H9 (cell line): ENCODE measurements at regions not wholly inside any gene's neighbourhood (a gene's known extent, or its start where the extent isn't known, plus 50 kb on each side); places are given as distances from the start of the nearest gene placed in this dataset.

Experiments used
- DNase-seq: peaks from one replicate; pipeline ENCODE4 v3.0.0-alpha.2; 2017
- H2AFZ ChIP-seq: one replicate; pipeline ENCODE4 v1.6.1; 2013; ENCODE audit warnings: mild to moderate bottlenecking, low read length, control low read depth, moderate library complexity
- H2AK5ac ChIP-seq: 2 replicates; pipeline ENCODE4 v1.6.1; 2013; ENCODE audit warnings: low read length, control low read depth, mixed read lengths; ENCODE audit not compliant: insufficient read length
- H2BK120ac ChIP-seq: one replicate; pipeline ENCODE4 v1.6.1; 2013; ENCODE audit warnings: low read depth, mild to moderate bottlenecking, low read length, control low read depth, inconsistent platforms; ENCODE audit not compliant: poor library complexity, severe bottlenecking
- H2BK12ac ChIP-seq: 2 replicates; pipeline ENCODE4 v1.6.1; 2013; ENCODE audit warnings: low read length, control low read depth, mixed read lengths, low read depth; ENCODE audit not compliant: insufficient read length
- H2BK15ac ChIP-seq: 2 replicates; pipeline ENCODE4 v1.6.1; 2013; ENCODE audit warnings: low read depth, low read length, control low read depth
- H2BK20ac ChIP-seq: one replicate; pipeline ENCODE4 v1.6.1; 2013; ENCODE audit warnings: low read depth, mild to moderate bottlenecking, low read length, control low read depth, inconsistent platforms; ENCODE audit not compliant: poor library complexity, severe bottlenecking
- H2BK5ac ChIP-seq: 2 replicates; pipeline ENCODE4 v1.6.1; 2013; ENCODE audit warnings: low read length, control low read depth, mixed read lengths; ENCODE audit not compliant: insufficient read length
- H3K14ac ChIP-seq: 2 replicates; pipeline ENCODE4 v1.6.1; 2013; ENCODE audit warnings: low read length, control low read depth; ENCODE audit not compliant: insufficient read depth
- H3K18ac ChIP-seq: 2 replicates; pipeline ENCODE4 v1.6.1; 2013; ENCODE audit warnings: low read depth, mild to moderate bottlenecking, mixed read lengths, low read length, control low read depth; ENCODE audit not compliant: insufficient read length
- H3K23ac ChIP-seq: 2 replicates; pipeline ENCODE4 v1.6.1; 2013; ENCODE audit warnings: low read length, control low read depth, mixed read lengths, low read depth; ENCODE audit not compliant: insufficient read length
- H3K23me2 ChIP-seq: 2 replicates; pipeline ENCODE4 v1.6.1; 2013; ENCODE audit warnings: low read depth, mild to moderate bottlenecking, mixed read lengths, low read length, control low read depth; ENCODE audit not compliant: insufficient read length, poor library complexity, severe bottlenecking
- H3K27ac ChIP-seq: 2 replicates; pipeline ENCODE4 v1.5.1; 2013; ENCODE audit warnings: low read length, control low read depth, mixed read lengths, low read depth; ENCODE audit not compliant: insufficient read length
- H3K27me3 ChIP-seq: 2 replicates; pipeline ENCODE4 v1.6.1; 2013; ENCODE audit warnings: low read length, control low read depth, inconsistent platforms; ENCODE audit not compliant: insufficient read depth
- H3K4ac ChIP-seq: 2 replicates; pipeline ENCODE4 v1.6.1; 2013; ENCODE audit warnings: low read depth, mild to moderate bottlenecking, control low read depth, inconsistent platforms, low read length, moderate library complexity
- H3K4me1 ChIP-seq: 2 replicates; pipeline ENCODE4 v1.6.1; 2013; ENCODE audit warnings: low read length, control low read depth, inconsistent platforms; ENCODE audit not compliant: insufficient read depth
- H3K4me2 ChIP-seq: 2 replicates; pipeline ENCODE4 v1.6.1; 2013; ENCODE audit warnings: low read length, control low read depth, mixed read lengths; ENCODE audit not compliant: insufficient read length, insufficient read depth
- H3K56ac ChIP-seq: 2 replicates; pipeline ENCODE4 v1.6.1; 2013; ENCODE audit warnings: low read depth, mild to moderate bottlenecking, mixed read lengths, low read length, control low read depth; ENCODE audit not compliant: insufficient read length
- H3K79me1 ChIP-seq: 2 replicates; pipeline ENCODE4 v1.6.1; 2013; ENCODE audit warnings: low read depth, mild to moderate bottlenecking, moderate library complexity, low read length, control low read depth, inconsistent platforms; ENCODE audit not compliant: insufficient read depth, poor library complexity, severe bottlenecking
- H3K79me2 ChIP-seq: 2 replicates; pipeline ENCODE4 v1.6.1; 2013; ENCODE audit warnings: low read length, control low read depth, inconsistent platforms; ENCODE audit not compliant: insufficient read depth
- H3K9ac ChIP-seq: 2 replicates; pipeline ENCODE4 v1.6.1; 2013; ENCODE audit warnings: low read length, control low read depth, mixed read lengths; ENCODE audit not compliant: insufficient read length; ENCODE audit errors: extremely low read depth
- H3K9me3 ChIP-seq: one replicate; pipeline ENCODE4 v1.6.1; 2013; ENCODE audit warnings: low read depth, low read length, inconsistent platforms; ENCODE audit not compliant: control insufficient read depth
- H3T11ph ChIP-seq: one replicate; pipeline ENCODE4 v1.6.1; 2013; ENCODE audit warnings: mild to moderate bottlenecking, low read length, control low read depth, inconsistent platforms
- H4K20me1 ChIP-seq: one replicate; pipeline ENCODE4 v1.6.1; 2013; ENCODE audit not compliant: control insufficient read depth, insufficient read length, insufficient read depth
- H4K5ac ChIP-seq: 2 replicates; pipeline ENCODE4 v1.6.1; 2013; ENCODE audit warnings: low read depth, mild to moderate bottlenecking, mixed read lengths, low read length, control low read depth; ENCODE audit not compliant: insufficient read length
- H4K8ac ChIP-seq: replicated peaks from 2 replicates; pipeline ENCODE4 v1.6.1; 2013; ENCODE audit warnings: low read length, control low read depth, mixed read lengths, low read depth; ENCODE audit not compliant: insufficient read length
- H4K91ac ChIP-seq: 2 replicates; pipeline ENCODE4 v1.6.1; 2013; ENCODE audit warnings: low read depth, mild to moderate bottlenecking, moderate library complexity, mixed read lengths, low read length, control low read depth; ENCODE audit not compliant: insufficient read length
- H3K27ac Mint-ChIP-seq, 3 experiments: 2 replicates in 2 of 3; 3 replicates in 1 of 3; pipeline ENCODE4 v1.8.0; 2020 to 2021; ENCODE audit warnings: mixed read lengths in 3 of 3, mild to moderate bottlenecking in 1 of 3, moderate library complexity in 1 of 3
- H3K27me3 Mint-ChIP-seq: 2 replicates; pipeline ENCODE4 v1.8.0; 2021; ENCODE audit warnings: low read depth, mild to moderate bottlenecking, moderate library complexity, mixed read lengths
- H3K36me3 Mint-ChIP-seq, 3 experiments: 2 replicates in 2 of 3; 3 replicates in 1 of 3; pipeline ENCODE4 v1.8.0; 2020 to 2021; ENCODE audit warnings: low read depth in 3 of 3, mixed read lengths in 3 of 3; ENCODE audit not compliant: insufficient read depth in 1 of 3
- H3K4me1 Mint-ChIP-seq, 2 experiments: 2 replicates each; pipeline ENCODE4 v1.8.0; 2020; ENCODE audit warnings: mixed read lengths in 2 of 2
- H3K4me3 Mint-ChIP-seq, 2 experiments: 2 replicates in 1 of 2; 3 replicates in 1 of 2; pipeline ENCODE4 v1.8.0; 2020 to 2021; ENCODE audit warnings: mild to moderate bottlenecking in 2 of 2, mixed read lengths in 2 of 2, moderate library complexity in 1 of 2
- H3K9me3 Mint-ChIP-seq, 2 experiments: 2 replicates in 1 of 2; 3 replicates in 1 of 2; pipeline ENCODE4 v1.8.0; 2020; ENCODE audit warnings: mild to moderate bottlenecking in 2 of 2, mixed read lengths in 2 of 2, moderate library complexity in 1 of 2
- CTCF ChIP-seq: fragments of 200-600 bp; sonication (generic); conservative IDR thresholded peaks from 3 replicates; pipeline ENCODE4 v1.8.0; 2021; ENCODE audit warnings: antibody characterized with exemption, mild to moderate bottlenecking

GRCh38 chr9:84563691-84564090, 105.8 kb upstream of the NTRK2 start:
- Histone ChIP-seq H3K23me2 (no peaks in the 10 kb centered on the region), H3K9me3 (no peaks in the 10 kb centered on the region), H3K4me1 (no peaks in the 10 kb centered on the region; the same call in 1 of the 2 replicates), H2BK12ac (no peak overlapping the region), H2BK20ac (no peak overlapping the region), H3K27ac (no peak overlapping the region), H3K27me3 (no peaks in the 10 kb centered on the region), H2BK15ac (no peak overlapping the region), H3K56ac (no peak overlapping the region), H2BK5ac (no peak overlapping the region), H4K91ac (no peak overlapping the region), H3K14ac (no peak overlapping the region), H3K18ac (no peak overlapping the region), H4K20me1 (no peaks in the 10 kb centered on the region), H2AK5ac (no peak overlapping the region), H3K4me2 (no peak overlapping the region), H4K5ac (no peak overlapping the region), H3K79me1 (no peaks in the 10 kb centered on the region), H3K23ac (no peak overlapping the region), H3T11ph (no peak overlapping the region), H3K9ac (no peak overlapping the region), H2AFZ (no peak overlapping the region), H2BK120ac (no peak overlapping the region), H3K4ac (no peak overlapping the region), H3K79me2 (no peaks in the 10 kb centered on the region), H4K8ac (no peak overlapping the region)
- Mint-ChIP-seq H3K4me1 (peaks cover 5 to 16% of the 10 kb centered on the region in 2 experiments), H3K4me3 (no peak overlapping the region), H3K9me3 (no peaks in the 10 kb centered on the region), H3K36me3 (no peaks in the 10 kb centered on the region; a peak in 1 of 7 replicates), H3K27ac (no peak overlapping the region), H3K27me3 (peaks cover under 1% of the 10 kb centered on the region; the same call in 1 of the 2 replicates)
- no peak for TF ChIP-seq CTCF
- no peak for DNase-seq
